ENCODE measurements at regions not wholly inside any gene's neighbourhood (a gene's known extent, or its start where the extent isn't known, plus 50 kb on each side); places are given as distances from the start of the nearest gene placed in this dataset.
"Not testable (repeated sequence)": the region's sequence is repeated elsewhere in the genome, so short reads cannot be mapped to it uniquely, and the experiment has no call there.

DNA sequence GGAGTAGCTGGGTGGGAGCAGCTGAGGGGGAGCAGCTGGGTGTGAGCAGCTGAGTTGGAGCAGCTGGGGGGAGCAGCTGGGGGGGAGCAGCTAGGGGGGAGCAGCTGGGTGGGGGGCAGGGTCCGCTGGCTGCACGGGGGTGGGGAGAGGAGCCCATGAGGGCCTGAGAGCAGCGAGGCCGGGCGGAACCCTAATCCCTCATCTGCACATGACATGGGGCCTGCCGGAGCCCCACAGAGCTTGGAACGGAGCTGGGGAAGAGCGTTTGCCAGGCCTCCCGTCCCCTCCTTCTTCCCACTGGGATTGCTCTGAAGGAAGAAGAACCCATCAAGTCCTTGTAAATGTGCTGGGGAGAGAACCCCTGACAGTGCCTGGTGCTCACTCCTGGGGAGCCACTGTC lies 83.2 kb upstream of the LPCAT1 start:
- H3K4me1 ChIP-seq (ENCODE audit: control extremely low read depth in 1 of 4, control insufficient read depth in 4 of 4, insufficient read depth in 4 of 4, low read length in 3 of 4); H3K36me3 ChIP-seq (ENCODE audit: control insufficient read depth in 4 of 4, insufficient read depth in 4 of 4, low read length in 3 of 4); DNase-seq; H3K4me3 ChIP-seq (ENCODE audit: control insufficient read depth in 1 of 7, extremely low read depth in 1 of 7, insufficient read depth in 4 of 7, low read depth in 2 of 7, low read length in 6 of 7); H3K27ac ChIP-seq (ENCODE audit: insufficient read depth in 1 of 2, low read depth in 1 of 2, low read length in 2 of 2, poor library complexity in 1 of 2, severe bottlenecking in 2 of 2); CTCF ChIA-PET; POLR2A ChIA-PET; H3K9me3 ChIP-seq (ENCODE audit: control extremely low read depth in 1 of 5, control insufficient read depth in 4 of 5, insufficient read depth in 2 of 5, low read depth in 1 of 5, low read length in 4 of 5): not testable (repeated sequence)
- peaks cover 0 to 43% (median 6%) of the 10 kb centered on the region in 5 experiments for H3K27me3 ChIP-seq (replicated peaks in 2 of 5; ENCODE audit: control insufficient read depth in 4 of 5, insufficient read depth in 5 of 5, low read length in 4 of 5)
- 76% methylated on average over 4 of the region's 9 CpGs for WGBS (ENCODE audit: insufficient coverage)

DNA sequence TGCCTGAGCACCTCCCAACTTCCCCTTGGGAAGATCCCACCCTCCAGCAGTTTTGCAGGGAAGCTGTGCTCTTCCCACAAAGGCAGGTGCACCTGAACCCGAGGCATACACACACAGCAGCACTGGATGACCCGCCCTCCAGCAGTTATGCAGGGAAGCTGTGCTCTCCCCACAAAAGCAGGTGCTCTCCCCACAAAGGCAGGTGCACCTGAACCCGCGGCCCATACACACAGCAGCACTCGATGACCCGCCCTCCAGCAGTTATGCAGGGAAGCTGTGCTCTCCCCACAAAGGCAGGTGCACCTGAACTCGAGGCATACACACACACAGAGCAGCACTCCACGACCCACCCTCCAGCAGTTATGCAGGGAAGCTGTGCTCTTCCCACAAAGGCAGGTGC lies 80.2 kb upstream of the LPCAT1 start:
- H3K27ac ChIP-seq (ENCODE audit: insufficient read depth in 1 of 2, low read depth in 1 of 2, low read length in 2 of 2, poor library complexity in 1 of 2, severe bottlenecking in 2 of 2); POLR2A ChIA-PET; H3K4me3 ChIP-seq (ENCODE audit: control insufficient read depth in 1 of 7, extremely low read depth in 1 of 7, insufficient read depth in 4 of 7, low read depth in 2 of 7, low read length in 6 of 7); DNase-seq; H3K4me1 ChIP-seq (ENCODE audit: control extremely low read depth in 1 of 4, control insufficient read depth in 4 of 4, insufficient read depth in 4 of 4, low read length in 3 of 4); H3K36me3 ChIP-seq (ENCODE audit: control insufficient read depth in 4 of 4, insufficient read depth in 4 of 4, low read length in 3 of 4); H3K9me3 ChIP-seq (ENCODE audit: control extremely low read depth in 1 of 5, control insufficient read depth in 4 of 5, insufficient read depth in 2 of 5, low read depth in 1 of 5, low read length in 4 of 5): not testable (repeated sequence)
- H3K27me3 ChIP-seq (replicated peaks in 2 of 5; ENCODE audit: control insufficient read depth in 4 of 5, insufficient read depth in 5 of 5, low read length in 4 of 5): peaks cover 0 to 31% (median 7%) of the 10 kb centered on the region in 5 experiments
- CTCF ChIA-PET: interaction anchor here (1.1 kb wide), 1 partner anchor 125 kb away, joined by 3 read pairs; no protein-coding TSS in a partner anchor
- 92% methylated on average over 6 of the region's 8 CpGs for WGBS (ENCODE audit: insufficient coverage)

DNA sequence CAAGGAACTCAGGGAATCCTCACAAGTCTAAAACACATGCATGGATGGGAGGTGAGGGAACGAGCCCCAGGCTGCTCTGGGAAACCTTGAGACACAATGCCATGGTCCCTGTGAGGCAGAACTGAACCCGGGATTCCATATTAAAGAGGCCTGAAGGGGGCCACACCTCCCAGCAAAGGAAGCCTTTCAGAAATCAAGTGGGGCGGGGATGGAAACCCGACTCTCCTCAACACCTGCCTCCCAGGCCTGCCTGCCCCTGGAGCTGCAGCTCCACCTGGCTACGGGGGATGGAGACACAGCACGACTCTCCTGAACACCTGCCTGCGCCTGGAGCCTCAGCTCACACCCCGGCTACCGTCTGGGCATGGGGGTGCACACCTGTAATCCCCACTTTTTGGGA lies 77.8 kb upstream of the LPCAT1 start:
- 78% methylated on average over 4 of the region's 9 CpGs for WGBS (ENCODE audit: insufficient coverage)
- H3K4me3 ChIP-seq (ENCODE audit: control insufficient read depth in 1 of 7, extremely low read depth in 1 of 7, insufficient read depth in 4 of 7, low read depth in 2 of 7, low read length in 6 of 7); H3K4me1 ChIP-seq (ENCODE audit: control extremely low read depth in 1 of 4, control insufficient read depth in 4 of 4, insufficient read depth in 4 of 4, low read length in 3 of 4); H3K36me3 ChIP-seq (ENCODE audit: control insufficient read depth in 4 of 4, insufficient read depth in 4 of 4, low read length in 3 of 4); H3K9me3 ChIP-seq (ENCODE audit: control extremely low read depth in 1 of 5, control insufficient read depth in 4 of 5, insufficient read depth in 2 of 5, low read depth in 1 of 5, low read length in 4 of 5); H3K27ac ChIP-seq (ENCODE audit: insufficient read depth in 1 of 2, low read depth in 1 of 2, low read length in 2 of 2, poor library complexity in 1 of 2, severe bottlenecking in 2 of 2); POLR2A ChIA-PET: not testable (repeated sequence)
- DNase-seq: peak; percentile 25 to 37 (median 29)
- peaks cover 0 to 21% (median 6%) of the 10 kb centered on the region in 5 experiments for H3K27me3 ChIP-seq (replicated peaks in 2 of 5; ENCODE audit: control insufficient read depth in 4 of 5, insufficient read depth in 5 of 5, low read length in 4 of 5)
- CTCF ChIA-PET: interaction anchor here (1.4 kb wide), 1 partner anchor 120 kb away, joined by 3 read pairs; no protein-coding TSS in a partner anchor

DNA sequence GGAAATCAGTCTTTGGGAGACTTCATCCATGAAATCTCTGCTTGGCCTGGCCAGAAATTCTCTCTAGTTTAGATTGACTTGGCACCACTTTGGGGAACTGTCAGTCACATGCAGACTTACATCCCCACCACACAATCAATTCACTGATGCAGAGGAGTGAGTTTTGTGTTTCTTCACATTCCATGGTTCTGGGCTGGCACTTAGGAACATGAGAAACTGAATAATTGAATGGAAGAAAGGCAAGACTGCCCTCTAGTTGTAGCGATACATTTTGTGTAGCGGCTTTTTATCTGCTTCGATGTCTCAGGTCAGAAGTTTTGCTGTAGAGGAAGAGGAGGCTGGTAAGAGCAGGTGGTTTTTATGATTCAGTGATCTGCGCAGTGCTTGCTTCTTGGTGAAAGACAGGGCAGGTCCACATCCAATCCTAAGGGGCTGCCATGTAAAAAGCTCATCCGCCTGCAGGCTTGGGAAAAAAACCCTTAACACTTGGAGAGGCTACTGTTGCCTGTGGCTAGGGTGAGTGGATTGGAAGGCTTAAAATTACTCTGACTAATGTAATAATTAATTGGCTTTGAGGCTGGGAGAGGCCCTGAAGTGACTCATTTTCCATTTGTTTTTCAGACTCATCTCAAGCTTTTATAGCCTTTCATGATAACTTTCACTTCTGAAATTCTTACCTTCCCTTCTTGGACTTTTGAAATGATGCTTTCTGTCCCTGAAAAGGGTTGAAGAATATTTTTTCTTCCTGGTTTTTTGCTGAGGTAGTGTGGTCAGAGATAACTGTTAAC lies 75.4 kb upstream of the LPCAT1 start:
- H3K4me1 ChIP-seq (ENCODE audit: control extremely low read depth in 1 of 4, control insufficient read depth in 4 of 4, insufficient read depth in 4 of 4, low read length in 3 of 4); H3K27me3 ChIP-seq (replicated peaks in 2 of 5; ENCODE audit: control insufficient read depth in 4 of 5, insufficient read depth in 5 of 5, low read length in 4 of 5); H3K4me3 ChIP-seq (ENCODE audit: control insufficient read depth in 1 of 7, extremely low read depth in 1 of 7, insufficient read depth in 4 of 7, low read depth in 2 of 7, low read length in 6 of 7); POLR2A ChIA-PET; H3K36me3 ChIP-seq (ENCODE audit: control insufficient read depth in 4 of 4, insufficient read depth in 4 of 4, low read length in 3 of 4); H3K27ac ChIP-seq (ENCODE audit: insufficient read depth in 1 of 2, low read depth in 1 of 2, low read length in 2 of 2, poor library complexity in 1 of 2, severe bottlenecking in 2 of 2); H3K9me3 ChIP-seq (ENCODE audit: control extremely low read depth in 1 of 5, control insufficient read depth in 4 of 5, insufficient read depth in 2 of 5, low read depth in 1 of 5, low read length in 4 of 5); CTCF ChIA-PET: not testable (repeated sequence)
- 40% methylated on average over 1 of the region's 5 CpGs for WGBS (ENCODE audit: insufficient coverage)
- peak; percentile 40 to 64 (median 61) for DNase-seq

DNA sequence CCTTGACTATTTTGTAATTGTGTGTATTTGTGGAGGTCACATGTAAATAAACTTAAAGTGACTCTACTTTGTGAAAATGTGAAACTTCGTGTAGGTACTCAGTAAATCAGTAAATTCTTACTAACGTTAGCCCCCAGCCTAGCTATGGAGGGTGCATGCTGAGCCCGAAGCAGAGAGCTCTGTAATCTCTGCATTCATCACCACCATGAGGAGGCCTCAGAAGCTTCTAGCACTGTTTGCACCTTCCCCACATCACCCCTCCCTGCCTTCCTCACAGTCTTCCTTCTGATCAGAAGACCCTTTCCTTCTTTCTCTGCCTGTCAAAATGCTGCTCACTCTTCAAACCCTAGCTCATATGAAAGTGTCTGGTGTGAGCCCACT lies 73.3 kb upstream of the LPCAT1 start:
- H3K9me3 ChIP-seq (ENCODE audit: control extremely low read depth in 1 of 5, control insufficient read depth in 4 of 5, insufficient read depth in 2 of 5, low read depth in 1 of 5, low read length in 4 of 5); CTCF ChIA-PET; POLR2A ChIA-PET; H3K27me3 ChIP-seq (replicated peaks in 2 of 5; ENCODE audit: control insufficient read depth in 4 of 5, insufficient read depth in 5 of 5, low read length in 4 of 5); H3K27ac ChIP-seq (ENCODE audit: insufficient read depth in 1 of 2, low read depth in 1 of 2, low read length in 2 of 2, poor library complexity in 1 of 2, severe bottlenecking in 2 of 2); H3K36me3 ChIP-seq (ENCODE audit: control insufficient read depth in 4 of 4, insufficient read depth in 4 of 4, low read length in 3 of 4); H3K4me3 ChIP-seq (ENCODE audit: control insufficient read depth in 1 of 7, extremely low read depth in 1 of 7, insufficient read depth in 4 of 7, low read depth in 2 of 7, low read length in 6 of 7): not testable (repeated sequence)
- no CpG with 5 or more reads among the region's 3 CpGs for WGBS (ENCODE audit: insufficient coverage)
- peaks cover 0 to 11% (median 7%) of the 10 kb centered on the region in 4 experiments for H3K4me1 ChIP-seq (ENCODE audit: control extremely low read depth in 1 of 4, control insufficient read depth in 4 of 4, insufficient read depth in 4 of 4, low read length in 3 of 4)
- peak; percentile 20 to 31 (median 24) for DNase-seq

DNA sequence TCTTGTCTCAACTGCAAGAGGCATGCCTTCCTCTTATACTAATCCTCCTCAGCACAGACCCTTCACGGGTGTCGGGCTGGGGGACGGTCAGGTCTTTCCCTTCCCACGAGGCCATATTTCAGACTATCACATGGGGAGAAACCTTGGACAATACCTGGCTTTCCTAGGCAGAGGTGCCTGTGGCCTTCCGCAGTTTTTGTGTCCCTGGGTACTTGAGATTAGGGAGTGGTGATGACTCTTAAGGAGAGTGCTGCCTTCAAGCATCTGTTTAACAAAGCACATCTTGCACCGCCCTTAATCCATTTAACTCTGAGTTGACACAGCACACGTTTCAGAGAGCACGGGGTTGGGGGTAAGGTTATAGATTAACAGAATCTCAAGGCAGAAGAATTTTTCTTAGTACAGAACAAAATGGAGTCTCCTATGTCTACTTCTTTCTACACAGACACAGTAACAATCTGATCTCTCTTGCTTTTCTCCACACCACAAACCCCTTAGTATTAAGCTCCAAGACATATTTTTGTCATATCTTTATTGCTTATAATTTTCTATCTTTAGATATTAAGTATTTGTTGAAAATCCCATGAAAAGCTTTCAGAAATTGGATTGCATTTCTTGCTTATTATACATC lies 72.8 kb upstream of the LPCAT1 start:
- DNase-seq; H3K36me3 ChIP-seq (ENCODE audit: control insufficient read depth in 4 of 4, insufficient read depth in 4 of 4, low read length in 3 of 4); H3K9me3 ChIP-seq (ENCODE audit: control extremely low read depth in 1 of 5, control insufficient read depth in 4 of 5, insufficient read depth in 2 of 5, low read depth in 1 of 5, low read length in 4 of 5); H3K4me3 ChIP-seq (ENCODE audit: control insufficient read depth in 1 of 7, extremely low read depth in 1 of 7, insufficient read depth in 4 of 7, low read depth in 2 of 7, low read length in 6 of 7); H3K27ac ChIP-seq (ENCODE audit: insufficient read depth in 1 of 2, low read depth in 1 of 2, low read length in 2 of 2, poor library complexity in 1 of 2, severe bottlenecking in 2 of 2); CTCF ChIA-PET; H3K27me3 ChIP-seq (replicated peaks in 2 of 5; ENCODE audit: control insufficient read depth in 4 of 5, insufficient read depth in 5 of 5, low read length in 4 of 5); POLR2A ChIA-PET: not testable (repeated sequence)
- no CpG with 5 or more reads among the region's 8 CpGs for WGBS (ENCODE audit: insufficient coverage)
- peaks cover 0 to 11% (median 7%) of the 10 kb centered on the region in 4 experiments for H3K4me1 ChIP-seq (ENCODE audit: control extremely low read depth in 1 of 4, control insufficient read depth in 4 of 4, insufficient read depth in 4 of 4, low read length in 3 of 4)

DNA sequence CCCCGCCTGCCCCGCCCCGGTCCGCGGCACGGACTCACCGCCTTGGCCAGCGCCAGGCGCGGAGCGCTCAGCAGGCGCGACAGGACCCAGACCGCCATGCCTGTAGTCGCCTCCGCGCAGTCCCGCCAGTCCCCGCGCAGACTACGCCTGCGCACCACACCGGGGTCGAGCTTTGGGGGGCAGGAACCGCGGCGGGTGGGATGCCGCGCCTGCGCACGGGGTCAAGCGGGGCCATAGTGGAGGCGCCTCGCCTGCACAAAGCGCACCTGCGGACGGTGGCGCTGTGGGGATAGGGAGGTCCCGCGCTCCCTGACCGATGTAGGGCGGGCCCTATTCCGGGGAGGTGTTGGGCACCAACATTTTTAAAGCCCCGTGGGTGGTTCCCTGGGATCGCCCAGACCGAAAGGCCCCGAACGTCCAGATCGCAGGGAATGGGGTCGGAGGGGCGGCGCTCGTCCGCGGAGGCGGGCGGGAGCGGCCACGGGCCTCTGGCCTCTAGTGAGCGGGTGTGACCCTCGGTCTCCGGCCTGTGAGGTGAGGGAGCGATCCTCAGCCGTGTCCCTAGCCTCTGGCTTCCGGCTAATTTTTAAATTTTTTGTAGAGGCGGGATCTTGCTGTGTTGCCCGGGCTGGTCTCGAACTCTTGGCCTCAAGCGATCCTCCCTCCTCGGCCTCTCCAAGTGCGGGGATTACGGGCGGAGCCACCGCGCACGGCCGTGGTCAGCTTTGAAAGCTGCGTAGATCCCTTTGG lies 70.8 kb upstream of the LPCAT1 start:
- Histone ChIP-seq H3K4me1 (ENCODE audit: control extremely low read depth in 1 of 4, control insufficient read depth in 4 of 4, insufficient read depth in 4 of 4, low read length in 3 of 4) (peaks cover 0 to 11% (median 7%) of the 10 kb centered on the region in 4 experiments), H3K9me3 (ENCODE audit: control extremely low read depth in 1 of 5, control insufficient read depth in 4 of 5, insufficient read depth in 2 of 5, low read depth in 1 of 5, low read length in 4 of 5) (no peaks in the 10 kb centered on the region), H3K36me3 (ENCODE audit: control insufficient read depth in 4 of 4, insufficient read depth in 4 of 4, low read length in 3 of 4) (peaks cover 0 to 5% (median 1%) of the 10 kb centered on the region in 4 experiments), H3K27ac (ENCODE audit: insufficient read depth in 1 of 2, low read depth in 1 of 2, low read length in 2 of 2, poor library complexity in 1 of 2, severe bottlenecking in 2 of 2) (no peak overlapping the region), H3K27me3 (replicated peaks in 2 of 5; ENCODE audit: control insufficient read depth in 4 of 5, insufficient read depth in 5 of 5, low read length in 4 of 5) (no peaks in the 10 kb centered on the region), H3K4me3 (ENCODE audit: control insufficient read depth in 1 of 7, extremely low read depth in 1 of 7, insufficient read depth in 4 of 7, low read depth in 2 of 7, low read length in 6 of 7) (peak overlapping the region; percentile 59 to 85 (median 74))
- DNase-seq: peak; percentile 91 to 94 (median 94)
- ChIA-PET POLR2A (no interaction called here), CTCF (interaction anchor here (1.3 kb wide), 1 partner anchor 115 kb away, joined by 3 read pairs; no protein-coding TSS in a partner anchor)
- WGBS (ENCODE audit: insufficient coverage): 5% methylated on average over 41 of the region's 78 CpGs
